EL (cell line): ENCODE measurements at regions not wholly inside any gene's neighbourhood (a gene's known extent, or its start where the extent isn't known, plus 50 kb on each side); places are given as distances from the start of the nearest gene placed in this dataset.

Source experiments
- DNase-seq: peaks from one replicate; pipeline ENCODE4 v3.0.0-alpha.2; 2016

GRCh38 chr4:152234571-152234970 lies 301.3 kb downstream of the FBXW7 start:
- DNase-seq, result no peak

GRCh38 chr4:152232271-152232670 lies 303.6 kb downstream of the FBXW7 start:
- no peak for DNase-seq

- DNase-seq, result no peak
Measured at GRCh38 chr4:152229782-152230289, 306.1 kb downstream of the FBXW7 start.

- no peak for DNase-seq
Measured at GRCh38 chr4:152225680-152226079, 310.2 kb downstream of the FBXW7 start.

- DNase-seq, result no peak
Measured at GRCh38 chr4:152224721-152225420, 311.0 kb downstream of the FBXW7 start.

- DNase-seq, result no peak
Measured at GRCh38 chr4:152224223-152224622, 311.7 kb downstream of the FBXW7 start.

- DNase-seq, result no peak
Measured at GRCh38 chr4:152223600-152223999, 312.3 kb downstream of the FBXW7 start.

- DNase-seq, result no peak
Measured at GRCh38 chr4:152221816-152222516, 313.9 kb downstream of the FBXW7 start.

- peak; percentile 51 for DNase-seq
Measured at GRCh38 chr4:152220201-152220666, 315.7 kb downstream of the FBXW7 start.

- no peak for DNase-seq
Measured at GRCh38 chr4:152218576-152218975, 317.3 kb downstream of the FBXW7 start.

- DNase-seq, result no peak
Measured at GRCh38 chr4:152217896-152218295, 318.0 kb downstream of the FBXW7 start.

- no peak for DNase-seq
Measured at GRCh38 chr4:152211936-152212653, 323.8 kb downstream of the FBXW7 start.

GRCh38 chr4:152209772-152210493 lies 326.0 kb downstream of the FBXW7 start:
- no peak for DNase-seq

- DNase-seq, result no peak
Measured at GRCh38 chr4:152207378-152207720, 328.5 kb downstream of the FBXW7 start.

GRCh38 chr4:152206646-152207377 lies 329.1 kb downstream of the FBXW7 start:
- DNase-seq, result no peak

GRCh38 chr4:152206185-152206584 lies 329.7 kb downstream of the FBXW7 start:
- DNase-seq, result no peak

GRCh38 chr4:152202415-152202814 lies 333.5 kb downstream of the FBXW7 start:
- DNase-seq, result no peak

GRCh38 chr4:152200511-152201333 lies 335.2 kb downstream of the FBXW7 start:
- DNase-seq, result no peak

GRCh38 chr4:152197211-152197610 lies 338.7 kb downstream of the FBXW7 start:
- no peak for DNase-seq

GRCh38 chr4:152195888-152196287 lies 340.0 kb downstream of the FBXW7 start:
- no peak for DNase-seq

- peak; percentile 20 for DNase-seq
Measured at GRCh38 chr4:152193059-152193458, 342.8 kb downstream of the FBXW7 start.
